ENCODE measurements at regions not wholly inside any gene's neighbourhood (a gene's known extent, or its start where the extent isn't known, plus 50 kb on each side); places are given as distances from the start of the nearest gene placed in this dataset.

DNA sequence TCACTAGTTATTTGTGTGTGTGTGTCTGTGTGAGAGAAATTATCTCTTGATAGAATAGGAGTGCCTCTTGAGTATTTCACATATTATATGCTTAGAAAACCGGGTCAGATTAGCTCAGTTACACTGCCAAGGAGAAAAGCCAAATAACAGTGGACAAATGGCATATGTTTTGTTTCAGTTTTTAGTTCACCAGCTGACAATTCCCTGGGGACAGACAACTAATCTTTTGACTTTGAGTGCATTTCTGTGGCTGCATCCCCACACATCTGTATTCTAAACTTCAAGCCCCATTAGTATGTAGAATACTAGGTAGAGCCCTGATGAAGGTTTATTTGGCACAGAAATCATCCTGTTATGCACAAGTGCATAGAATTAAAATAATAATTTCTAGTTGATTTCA, 227.7 kb upstream of the CNTN3 start:
- Histone ChIP-seq H3K4me1 (ENCODE audit: control insufficient read depth in 1 of 2, insufficient read depth in 2 of 2, low read length in 2 of 2) (no peaks in the 10 kb centered on the region), H3K4me3 (replicated peaks in 1 of 3; ENCODE audit: low read depth in 2 of 3, low read length in 3 of 3) (no peak overlapping the region), H3K9me3 (replicated peaks in 1 of 2; ENCODE audit: control insufficient read depth in 1 of 2, insufficient read depth in 1 of 2, low read length in 2 of 2) (peaks cover 0 to 4% of the 10 kb centered on the region in 2 donors), H3K36me3 (replicated peaks in 1 of 2; ENCODE audit: control insufficient read depth in 1 of 2, insufficient read depth in 2 of 2, low read length in 2 of 2) (no peaks in the 10 kb centered on the region), H3K27me3 (ENCODE audit: control insufficient read depth in 2 of 2, insufficient read depth in 2 of 2, low read length in 2 of 2) (no peaks in the 10 kb centered on the region), H3K27ac (ENCODE audit: low read depth in 1 of 2, low read length in 2 of 2) (no peak overlapping the region), H3K79me2 (ENCODE audit: insufficient read depth, low read length) (no peaks in the 10 kb centered on the region), H4K20me1 (ENCODE audit: insufficient read depth, low read length) (no peaks in the 10 kb centered on the region), H3K9ac (ENCODE audit: insufficient read depth, low read length, poor library complexity, severe bottlenecking) (no peak overlapping the region), H2AFZ (ENCODE audit: insufficient read depth, low read depth, low read length, poor library complexity, severe bottlenecking) (no peak overlapping the region), H3K4me2 (replicated peaks; ENCODE audit: extremely low read depth, low read length, poor library complexity, severe bottlenecking) (no peak overlapping the region)
- intact Hi-C loops (cut with micrococcal nuclease) = no loop called here
- no peak overlapping the region for H3K27ac Mint-ChIP-seq
- DNase-seq = no peak
- peaks cover 0 to 2% (median 0%) of the 10 kb centered on the region in 7 donors for H3K9me3 Mint-ChIP-seq
- TF ChIP-seq, protein P1, sequence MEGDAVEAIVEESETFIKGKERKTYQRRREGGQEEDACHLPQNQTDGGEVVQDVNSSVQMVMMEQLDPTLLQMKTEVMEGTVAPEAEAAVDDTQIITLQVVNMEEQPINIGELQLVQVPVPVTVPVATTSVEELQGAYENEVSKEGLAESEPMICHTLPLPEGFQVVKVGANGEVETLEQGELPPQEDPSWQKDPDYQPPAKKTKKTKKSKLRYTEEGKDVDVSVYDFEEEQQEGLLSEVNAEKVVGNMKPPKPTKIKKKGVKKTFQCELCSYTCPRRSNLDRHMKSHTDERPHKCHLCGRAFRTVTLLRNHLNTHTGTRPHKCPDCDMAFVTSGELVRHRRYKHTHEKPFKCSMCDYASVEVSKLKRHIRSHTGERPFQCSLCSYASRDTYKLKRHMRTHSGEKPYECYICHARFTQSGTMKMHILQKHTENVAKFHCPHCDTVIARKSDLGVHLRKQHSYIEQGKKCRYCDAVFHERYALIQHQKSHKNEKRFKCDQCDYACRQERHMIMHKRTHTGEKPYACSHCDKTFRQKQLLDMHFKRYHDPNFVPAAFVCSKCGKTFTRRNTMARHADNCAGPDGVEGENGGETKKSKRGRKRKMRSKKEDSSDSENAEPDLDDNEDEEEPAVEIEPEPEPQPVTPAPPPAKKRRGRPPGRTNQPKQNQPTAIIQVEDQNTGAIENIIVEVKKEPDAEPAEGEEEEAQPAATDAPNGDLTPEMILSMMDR (IDR thresholded peaks at IDR 0.05) = no peak
- no peaks in the 10 kb centered on the region for H3K4me1 Mint-ChIP-seq
- no peaks in the 10 kb centered on the region for H3K27me3 Mint-ChIP-seq (ENCODE audit: low read depth in 3 of 3)
- H3K4me3 Mint-ChIP-seq = no peak overlapping the region
- WGBS (ENCODE audit: insufficient coverage) = 67% methylated on average over 1 of the region's 1 CpG
- H3K36me3 Mint-ChIP-seq = no peaks in the 10 kb centered on the region

DNA sequence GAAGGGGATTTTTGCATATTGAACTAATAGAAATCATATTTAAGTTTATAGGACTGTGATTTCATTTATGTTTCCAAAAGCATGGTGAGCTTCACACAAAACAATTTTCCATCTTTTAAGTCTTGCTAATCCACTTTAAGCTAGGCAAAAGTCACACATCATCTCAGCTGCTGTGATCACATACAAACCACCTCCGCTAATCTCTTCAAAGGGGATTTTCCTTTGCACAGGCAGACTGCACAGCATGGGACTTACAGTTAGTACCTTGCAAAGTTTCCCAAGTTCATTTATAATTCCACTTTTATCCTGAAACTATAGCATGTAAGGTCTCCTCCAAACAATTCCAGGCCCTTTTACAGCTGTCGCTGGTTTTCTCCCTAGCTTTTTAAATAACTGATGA, 225.1 kb upstream of the CNTN3 start:
- Mint-ChIP-seq H3K27me3 (ENCODE audit: low read depth in 3 of 3) (peaks cover 0 to 1% (median 0%) of the 10 kb centered on the region in 3 donors), H3K9me3 (peaks cover 0 to 2% (median 0%) of the 10 kb centered on the region in 7 donors), H3K4me1 (no peaks in the 10 kb centered on the region), H3K27ac (no peak overlapping the region), H3K36me3 (no peaks in the 10 kb centered on the region), H3K4me3 (no peak overlapping the region)
- Histone ChIP-seq H3K9ac (ENCODE audit: insufficient read depth, low read length, poor library complexity, severe bottlenecking) (no peak overlapping the region), H2AFZ (ENCODE audit: insufficient read depth, low read depth, low read length, poor library complexity, severe bottlenecking) (no peak overlapping the region), H3K27ac (ENCODE audit: low read depth in 1 of 2, low read length in 2 of 2) (no peak overlapping the region), H3K4me1 (ENCODE audit: control insufficient read depth in 1 of 2, insufficient read depth in 2 of 2, low read length in 2 of 2) (no peaks in the 10 kb centered on the region), H3K4me3 (replicated peaks in 1 of 3; ENCODE audit: low read depth in 2 of 3, low read length in 3 of 3) (no peak overlapping the region), H3K36me3 (replicated peaks in 1 of 2; ENCODE audit: control insufficient read depth in 1 of 2, insufficient read depth in 2 of 2, low read length in 2 of 2) (no peaks in the 10 kb centered on the region), H3K9me3 (replicated peaks in 1 of 2; ENCODE audit: control insufficient read depth in 1 of 2, insufficient read depth in 1 of 2, low read length in 2 of 2) (peaks cover 0 to 4% of the 10 kb centered on the region in 2 donors), H3K27me3 (ENCODE audit: control insufficient read depth in 2 of 2, insufficient read depth in 2 of 2, low read length in 2 of 2) (no peaks in the 10 kb centered on the region), H4K20me1 (ENCODE audit: insufficient read depth, low read length) (no peaks in the 10 kb centered on the region), H3K4me2 (replicated peaks; ENCODE audit: extremely low read depth, low read length, poor library complexity, severe bottlenecking) (no peak overlapping the region), H3K79me2 (ENCODE audit: insufficient read depth, low read length) (no peaks in the 10 kb centered on the region)
- 100% methylated on average over 1 of the region's 2 CpGs for WGBS (ENCODE audit: insufficient coverage)
- DNase-seq = no peak
- TF ChIP-seq, protein P1 (IDR thresholded peaks at IDR 0.05) = no peak
- intact Hi-C loops (cut with micrococcal nuclease) = no loop called here

Data from CD14-positive monocyte (primary cell).